COLO829 (cell line): ENCODE measurements at regions not wholly inside any gene's neighbourhood (a gene's known extent, or its start where the extent isn't known, plus 50 kb on each side); places are given as distances from the start of the nearest gene placed in this dataset.

ENCODE experiments used
- DNase-seq: peaks from one replicate; pipeline ENCODE4 v3.0.0; 2012; ENCODE audit warnings: low spot score

- no peak for DNase-seq
Observed at GRCh38 chr17:71339206-71339605, 781.6 kb upstream of the SOX9 start.

- DNase-seq: no peak
Observed at GRCh38 chr17:71342737-71343136, 778.1 kb upstream of the SOX9 start.

GRCh38 chr17:71349908-71350600 lies 770.8 kb upstream of the SOX9 start:
- no peak for DNase-seq

GRCh38 chr17:71360301-71360700 lies 760.5 kb upstream of the SOX9 start:
- DNase-seq: no peak

GRCh38 chr17:71361656-71362450 lies 759.0 kb upstream of the SOX9 start:
- no peak for DNase-seq

GRCh38 chr17:71363661-71364060 lies 757.2 kb upstream of the SOX9 start:
- DNase-seq: no peak

GRCh38 chr17:71371809-71372208 lies 749.0 kb upstream of the SOX9 start:
- no peak for DNase-seq

GRCh38 chr17:71375948-71376347 lies 744.9 kb upstream of the SOX9 start:
- no peak for DNase-seq

- no peak for DNase-seq
Observed at GRCh38 chr17:71376933-71377332, 743.9 kb upstream of the SOX9 start.

- DNase-seq: no peak
Observed at GRCh38 chr17:71378036-71378435, 742.8 kb upstream of the SOX9 start.

- no peak for DNase-seq
Observed at GRCh38 chr17:71378741-71379140, 742.1 kb upstream of the SOX9 start.

GRCh38 chr17:71379512-71379911 lies 741.3 kb upstream of the SOX9 start:
- DNase-seq: no peak

- no peak for DNase-seq
Observed at GRCh38 chr17:71380535-71380934, 740.3 kb upstream of the SOX9 start.

GRCh38 chr17:71380936-71381335 lies 739.9 kb upstream of the SOX9 start:
- no peak for DNase-seq

GRCh38 chr17:71383091-71383490 lies 737.7 kb upstream of the SOX9 start:
- no peak for DNase-seq

- no peak for DNase-seq
Observed at GRCh38 chr17:71387456-71387855, 733.4 kb upstream of the SOX9 start.

GRCh38 chr17:71392715-71393567 lies 727.9 kb upstream of the SOX9 start:
- no peak for DNase-seq

GRCh38 chr17:71395901-71396300 lies 724.9 kb upstream of the SOX9 start:
- no peak for DNase-seq

GRCh38 chr17:71396711-71397110 lies 724.1 kb upstream of the SOX9 start:
- no peak for DNase-seq

- no peak for DNase-seq
Observed at GRCh38 chr17:71398025-71398424, 722.8 kb upstream of the SOX9 start.

GRCh38 chr17:71398800-71399219 lies 722.0 kb upstream of the SOX9 start:
- DNase-seq: no peak

- DNase-seq: no peak
Observed at GRCh38 chr17:71399221-71399620, 721.6 kb upstream of the SOX9 start.

- no peak for DNase-seq
Observed at GRCh38 chr17:71399649-71400048, 721.2 kb upstream of the SOX9 start.
